NCI-H774 (cell line): ENCODE measurements at regions not wholly inside any gene's neighbourhood (a gene's known extent, or its start where the extent isn't known, plus 50 kb on each side); places are given as distances from the start of the nearest gene placed in this dataset.

Experiments used
- DNase-seq: peaks from one replicate; lab custom pipeline; 2025; lab: John Stamatoyannopoulos, UW

- DNase-seq = no peak
Observed at GRCh38 chr11:113634940-113635575, 71.0 kb downstream of the TMPRSS5 start.

- no peak for DNase-seq
Observed at GRCh38 chr11:113632981-113633380, 73.1 kb downstream of the TMPRSS5 start.

- no peak for DNase-seq
Observed at GRCh38 chr11:113629562-113629961, 76.5 kb downstream of the TMPRSS5 start.

DNA sequence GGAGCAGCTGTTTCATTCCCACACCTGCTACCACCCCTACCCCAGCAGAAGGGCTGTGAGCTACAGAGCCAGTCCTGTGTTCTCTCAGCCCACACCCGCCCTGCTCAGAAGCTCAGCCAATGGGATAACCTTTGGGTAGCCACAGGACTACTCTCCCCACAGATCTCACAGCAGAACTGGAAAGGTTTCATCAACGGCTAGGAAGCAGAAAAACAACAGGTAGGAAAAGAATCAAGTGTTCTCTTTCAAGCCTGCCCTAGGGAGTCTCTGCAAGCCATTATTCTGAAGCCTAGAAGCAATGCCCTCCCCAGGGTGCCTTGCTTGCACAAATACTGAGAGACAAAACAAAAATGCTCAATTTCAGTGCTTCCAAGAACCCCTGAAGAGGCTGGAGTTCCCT lies 77.2 kb downstream of the TMPRSS5 start:
- DNase-seq = peak; percentile 39

DNA sequence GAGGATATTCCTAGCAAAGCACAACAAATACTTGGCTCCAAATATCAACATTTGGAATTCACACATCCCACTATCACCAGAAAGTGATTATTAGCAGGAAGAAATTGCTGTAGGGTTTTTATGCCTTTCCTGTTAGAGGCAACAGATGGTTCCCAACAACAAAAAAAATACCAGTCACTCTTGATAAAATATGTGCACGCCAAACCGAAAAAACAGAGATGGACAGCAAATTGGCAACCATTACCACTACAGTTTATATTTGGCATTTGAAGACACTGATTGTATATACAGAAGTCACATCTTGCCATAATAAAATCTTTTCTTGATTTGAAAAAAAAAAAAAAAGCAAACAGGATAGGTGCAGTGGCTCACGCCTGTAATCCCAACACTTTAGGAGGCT lies 78.2 kb downstream of the TMPRSS5 start:
- DNase-seq = no peak

DNA sequence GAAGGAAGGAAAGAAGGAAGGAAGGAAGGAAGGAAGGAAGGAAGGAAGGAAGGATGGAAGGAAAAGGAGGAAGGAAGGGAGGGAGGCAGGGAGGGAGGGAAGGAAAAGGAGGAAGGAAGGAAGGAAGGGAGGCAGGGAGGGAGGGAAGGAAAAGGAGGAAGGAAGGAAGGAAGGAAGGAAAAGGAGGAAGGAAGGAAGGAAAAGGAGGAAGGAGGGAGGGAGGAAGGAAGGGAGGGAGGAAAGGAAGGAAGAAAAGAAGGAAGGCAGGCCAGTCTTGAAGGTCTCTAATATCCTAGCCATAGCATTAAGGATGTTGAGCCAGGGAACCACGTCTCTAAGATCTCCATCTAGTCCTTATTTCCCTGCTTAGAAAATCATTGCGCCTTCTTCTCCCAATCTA lies 78.8 kb downstream of the TMPRSS5 start:
- DNase-seq = no peak

DNA sequence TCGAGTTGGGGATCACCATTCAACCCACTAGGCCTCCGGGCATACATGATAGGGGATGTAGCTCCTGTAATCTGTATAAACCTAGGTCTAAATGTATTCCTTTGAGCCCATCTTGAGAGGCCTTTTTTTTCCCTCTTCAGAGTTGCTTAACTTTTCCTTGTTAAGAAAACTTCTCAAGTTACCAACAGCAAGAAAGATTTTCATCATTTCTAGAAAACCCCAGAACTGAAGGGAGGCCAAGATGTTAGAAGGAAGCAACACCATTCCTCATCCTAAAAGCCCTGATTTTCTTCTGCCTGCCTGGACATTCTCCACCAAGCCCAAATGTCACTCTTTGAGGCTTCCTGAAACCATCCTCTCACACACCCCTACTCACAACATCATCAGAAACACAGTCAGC lies 79.4 kb downstream of the TMPRSS5 start:
- no peak for DNase-seq

- DNase-seq = no peak
Observed at GRCh38 chr11:113623114-113623513, 83.0 kb downstream of the TMPRSS5 start.

DNA sequence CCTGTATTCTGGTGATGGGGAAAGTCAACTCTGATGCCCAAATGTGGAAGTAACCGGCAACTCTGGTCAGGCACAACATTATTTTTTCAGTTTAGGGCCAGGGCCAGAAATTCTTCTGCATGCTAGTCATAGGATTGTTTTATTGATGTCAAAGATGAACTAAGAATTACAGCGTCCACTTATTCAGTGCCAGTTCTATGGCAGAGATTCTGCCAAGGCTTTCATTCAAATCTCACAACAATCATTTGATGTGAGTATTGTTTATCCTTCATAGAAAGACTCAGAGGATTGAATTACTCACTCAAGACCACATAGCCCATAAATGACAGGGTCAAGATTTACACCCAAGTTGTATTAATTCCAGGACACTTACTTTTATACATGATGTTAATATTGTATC lies 87.7 kb downstream of the TMPRSS5 start:
- DNase-seq = no peak

DNA sequence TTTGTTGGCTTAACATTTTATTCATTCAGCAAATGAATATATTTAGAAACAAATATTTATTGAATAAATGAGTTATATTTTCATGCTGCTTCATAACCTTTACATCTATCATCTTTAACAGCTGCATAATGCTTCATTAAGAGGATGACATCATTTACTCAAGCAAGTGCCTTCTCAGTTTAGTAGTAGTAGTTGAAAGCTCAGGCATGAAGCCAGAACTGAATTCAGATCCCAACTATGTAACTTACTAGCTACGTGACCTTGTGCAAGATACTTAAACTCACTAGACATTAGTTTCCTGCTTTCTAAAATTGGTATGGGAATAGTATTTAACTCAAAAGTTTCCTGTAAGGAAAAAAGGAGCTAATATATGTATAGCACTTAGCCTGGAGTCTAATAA lies 90.3 kb downstream of the TMPRSS5 start:
- DNase-seq = peak; percentile 13

DNA sequence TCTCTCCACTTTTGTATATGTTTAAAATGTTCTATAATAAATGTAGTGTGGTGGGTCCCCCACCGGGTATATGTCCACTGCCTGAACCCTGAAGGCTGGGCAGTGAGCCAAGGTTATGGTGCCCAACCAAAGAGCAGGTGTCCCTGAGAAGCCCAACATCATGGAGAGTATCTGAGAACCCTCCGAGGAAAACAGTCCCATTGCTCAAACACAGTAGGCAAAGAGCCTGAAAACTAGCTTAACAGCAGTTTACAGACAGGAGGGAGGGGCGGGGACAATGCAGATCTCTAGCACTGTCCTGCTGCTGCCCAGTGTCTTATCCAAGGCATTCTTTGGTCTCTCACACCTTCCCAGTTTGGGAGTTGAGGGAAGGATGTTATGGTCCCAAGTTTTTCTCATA lies 91.0 kb downstream of the TMPRSS5 start:
- peak; percentile 69 for DNase-seq

GRCh38 chr11:113614097-113614496 lies 92.0 kb downstream of the TMPRSS5 start:
- DNase-seq = no peak

GRCh38 chr11:113613619-113614018 lies 92.5 kb downstream of the TMPRSS5 start:
- DNase-seq = no peak

GRCh38 chr11:113604186-113604585 lies 101.9 kb downstream of the TMPRSS5 start:
- no peak for DNase-seq

DNA sequence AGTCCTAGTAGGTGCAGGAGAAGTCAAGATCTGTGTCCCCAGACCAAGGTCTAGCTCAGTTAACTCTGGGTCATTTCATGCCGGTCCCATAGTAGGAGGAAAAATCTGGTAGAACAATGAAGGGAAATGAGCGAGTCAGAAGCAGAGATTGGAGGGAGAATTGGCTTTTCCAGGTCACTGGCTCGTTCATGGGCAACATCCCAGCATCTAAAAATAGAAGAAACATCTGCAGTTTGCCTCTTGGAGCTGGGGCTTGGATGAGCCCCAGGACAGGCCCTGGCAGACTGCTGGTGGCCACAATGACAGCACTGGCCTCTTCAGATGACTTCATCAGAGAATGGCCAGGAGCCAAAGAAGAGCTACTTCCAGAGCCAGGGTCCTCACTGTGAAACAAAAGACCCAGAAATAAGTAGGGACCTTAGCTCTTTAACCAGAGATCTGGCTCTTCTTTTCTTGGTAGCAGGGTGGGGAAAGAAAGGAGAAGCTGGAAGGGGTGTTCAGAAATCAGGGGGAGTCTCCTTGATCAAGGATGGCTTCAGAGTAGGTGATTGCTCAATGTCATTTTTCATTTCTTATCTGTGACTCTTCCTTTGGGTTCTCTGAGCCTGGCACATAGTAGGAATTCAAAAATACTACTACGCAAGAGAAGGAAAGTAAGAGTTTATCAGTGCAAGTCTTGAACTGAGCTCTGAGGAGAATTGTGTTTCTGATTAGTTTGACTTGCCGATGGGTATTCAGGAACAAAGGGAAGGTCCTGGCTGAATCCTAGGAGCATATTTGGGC lies 102.6 kb downstream of the TMPRSS5 start:
- DNase-seq = no peak

GRCh38 chr11:113602483-113602882 lies 103.6 kb downstream of the TMPRSS5 start:
- DNase-seq = no peak

- no peak for DNase-seq
Observed at GRCh38 chr11:113596658-113597057, 109.5 kb downstream of the TMPRSS5 start.

DNA sequence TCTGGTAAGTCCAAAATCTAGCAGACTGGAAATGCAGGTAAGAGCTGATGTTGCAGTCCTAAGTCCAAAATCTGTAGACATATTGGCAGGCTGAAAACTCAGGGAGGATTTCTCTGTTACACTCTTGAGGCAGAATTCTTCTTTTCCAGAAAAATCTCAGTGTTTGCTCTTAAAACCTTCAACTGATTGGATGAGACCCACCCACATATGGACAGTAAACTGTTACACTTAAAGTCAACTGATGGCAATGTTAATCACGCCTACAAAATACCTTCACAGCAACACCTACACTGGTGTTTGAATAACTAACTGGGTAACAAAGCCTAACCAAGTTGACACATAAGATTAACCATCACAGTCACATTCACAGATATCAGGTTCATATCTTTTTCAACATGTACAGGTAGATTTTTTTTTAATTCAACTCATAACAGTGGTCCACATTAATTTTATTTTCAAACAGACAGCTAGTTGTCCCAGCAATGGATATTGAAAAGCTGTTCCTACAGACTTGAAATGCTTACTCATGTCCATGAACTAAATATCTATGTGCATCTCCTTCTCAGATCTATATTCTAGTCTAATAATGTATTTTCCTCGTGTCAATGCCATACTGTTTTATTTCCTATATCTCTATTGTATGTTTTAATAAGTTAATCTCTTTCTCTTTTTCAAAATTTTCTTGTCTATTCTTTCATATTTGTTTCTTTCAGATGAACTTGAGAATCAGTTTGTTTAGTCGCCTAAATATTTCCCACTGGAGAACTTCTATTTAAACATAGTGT lies 110.1 kb downstream of the TMPRSS5 start:
- DNase-seq = no peak

GRCh38 chr11:113593698-113594308 lies 112.3 kb downstream of the TMPRSS5 start:
- DNase-seq = no peak

DNA sequence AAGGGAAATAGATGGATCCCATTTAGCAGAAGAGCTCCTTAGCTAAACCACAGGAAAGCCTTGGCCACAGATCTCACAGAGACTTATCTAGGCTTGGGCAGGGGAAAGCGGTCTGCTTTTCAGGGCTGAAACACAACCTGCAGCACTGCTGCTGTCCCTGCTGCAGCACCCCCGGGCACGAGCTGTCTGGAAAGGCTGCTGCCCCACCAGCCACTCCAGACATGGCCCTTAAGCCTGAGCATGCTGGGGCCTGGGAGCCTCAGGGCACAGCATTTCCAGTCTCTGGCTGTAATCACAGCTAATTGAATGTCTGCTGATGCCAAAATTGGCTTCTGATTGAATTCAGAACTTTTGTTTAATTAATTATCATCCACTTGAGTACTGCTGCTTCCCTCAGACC lies 115.0 kb downstream of the TMPRSS5 start:
- DNase-seq = no peak

DNA sequence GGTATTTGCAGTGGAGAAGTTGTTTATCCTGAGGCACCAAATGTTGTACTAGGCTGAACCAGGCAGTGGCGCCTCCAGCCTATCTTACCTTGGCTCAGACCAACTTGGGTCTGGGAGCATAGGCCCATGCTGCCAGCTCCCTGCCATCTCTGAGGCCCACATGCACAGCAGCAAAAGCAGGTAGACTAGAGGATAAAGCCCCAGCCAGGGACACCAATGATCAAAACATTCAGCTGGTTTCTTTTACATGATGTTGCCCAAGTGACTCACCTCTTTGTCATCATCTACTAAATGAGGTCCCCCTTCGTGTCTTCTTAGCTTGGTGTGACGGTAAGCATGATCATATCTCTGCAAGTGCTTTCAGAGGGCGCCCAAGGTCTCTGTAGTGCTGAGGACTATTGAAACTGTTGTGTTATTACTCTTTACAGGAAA lies 112.1 kb upstream of the DRD2 start:
- DNase-seq = no peak

DNA sequence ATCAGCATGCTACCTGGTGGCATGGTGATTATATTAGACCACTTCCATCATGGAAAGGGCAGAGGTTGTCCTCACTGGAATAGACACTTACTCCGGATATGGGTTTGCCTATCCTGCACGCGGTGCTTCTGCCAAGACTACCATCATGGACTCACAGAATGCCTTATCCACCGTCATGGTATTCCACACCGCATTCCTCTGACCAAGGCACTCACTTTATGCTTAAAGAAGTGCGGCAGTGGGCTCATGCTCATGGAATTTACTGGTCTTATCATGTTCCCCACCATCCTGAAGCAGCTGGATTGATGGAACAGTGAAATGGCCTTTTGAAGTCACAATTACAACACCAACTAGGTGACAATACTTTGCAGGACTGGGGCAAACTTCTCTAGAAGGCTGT lies 109.2 kb upstream of the DRD2 start:
- DNase-seq = no peak

GRCh38 chr11:113581713-113582112 lies 106.5 kb upstream of the DRD2 start:
- no peak for DNase-seq
